ENCODE measurements at regions not wholly inside any gene's neighbourhood (a gene's known extent, or its start where the extent isn't known, plus 50 kb on each side); places are given as distances from the start of the nearest gene placed in this dataset.
"Not testable (repeated sequence)": the region's sequence is repeated elsewhere in the genome, so short reads cannot be mapped to it uniquely, and the experiment has no call there.

- not testable (repeated sequence) for TF ChIP-seq CTCF (IDR thresholded peaks at IDR 0.05 in 4 of 5, conservative IDR thresholded peaks at IDR 0.05 in 1 of 5); POLR2A (IDR thresholded peaks at IDR 0.05)
Observed at GRCh38 chr7:68788529-68788928, 809.7 kb upstream of the AUTS2 start.

Measured in gastrocnemius medialis (tissue), 4 donors.